IMR-90 (cell line): ENCODE measurements at regions not wholly inside any gene's neighbourhood (a gene's known extent, or its start where the extent isn't known, plus 50 kb on each side); places are given as distances from the start of the nearest gene placed in this dataset.

ENCODE experiments used
- ATAC-seq: fragments of 200-7000 bp; cut with Tn5 transposase; 2 replicates; pipeline ENCODE4 v1.9.1; 2020; ENCODE audit warnings: low read depth, mild to moderate bottlenecking, moderate library complexity
- BruUV-seq: library from RNA; stranded (reverse); fragments of 400-500 nt; replicated peaks from 2 replicates; lab custom pipeline; 2021; lab: Mats Ljungman, UMichigan
- CTCF ChIA-PET: fragments of 300-600 bp; formaldehyde crosslinking; extraction: SDS; loops from one replicate; lab custom pipeline; 2021; ENCODE audit warnings: antibody characterized with exemption; lab: Yijun Ruan, JAX
- POLR2A ChIA-PET: fragments of 300-600 bp; sonication (Branson Sonifier 250); formaldehyde crosslinking; loops from one replicate; lab custom pipeline; 2022; ENCODE audit warnings: antibody characterized with exemption; ENCODE audit not compliant: unreplicated experiment; lab: Charles Lee
- DNase-seq: peaks from one replicate; pipeline ENCODE4 v3.0.0; 2013
- H2AFZ ChIP-seq: replicated peaks from 2 replicates; pipeline ENCODE3; 2013; ENCODE audit warnings: low read length, mild to moderate bottlenecking; ENCODE audit not compliant: poor library complexity
- H2AK5ac ChIP-seq: 2 replicates; pipeline ENCODE4 v1.6.1; 2013; ENCODE audit warnings: low read depth, low read length, inconsistent platforms
- H2AK9ac ChIP-seq: replicated peaks from 2 replicates; pipeline ENCODE3; 2013; ENCODE audit warnings: mild to moderate bottlenecking, low read depth, low read length, moderate library complexity; ENCODE audit not compliant: poor library complexity
- H2BK120ac ChIP-seq: 2 replicates; pipeline ENCODE4 v1.6.1; 2013; ENCODE audit warnings: low read depth, low read length, inconsistent platforms
- H2BK15ac ChIP-seq: 3 replicates; pipeline ENCODE4 v1.6.1; 2013; ENCODE audit warnings: low read depth, low read length, inconsistent platforms
- H2BK20ac ChIP-seq: 2 replicates; pipeline ENCODE4 v1.6.1; 2013; ENCODE audit warnings: low read depth, mild to moderate bottlenecking, inconsistent platforms, low read length, moderate library complexity
- H2BK5ac ChIP-seq: 2 replicates; pipeline ENCODE4 v1.6.1; 2013; ENCODE audit warnings: mild to moderate bottlenecking, low read depth, low read length, inconsistent platforms; ENCODE audit not compliant: poor library complexity, severe bottlenecking
- H3K14ac ChIP-seq: replicated peaks from 2 replicates; pipeline ENCODE4 v1.6.1; 2013; ENCODE audit warnings: low read depth, low read length, inconsistent platforms
- H3K18ac ChIP-seq: 2 replicates; pipeline ENCODE4 v1.6.1; 2013; ENCODE audit warnings: low read depth, low read length, control low read depth
- H3K23ac ChIP-seq: 2 replicates; pipeline ENCODE4 v1.6.1; 2013; ENCODE audit warnings: low read depth, low read length, inconsistent platforms
- H3K27ac ChIP-seq: 2 replicates; pipeline ENCODE4 v1.5.1; 2013; ENCODE audit warnings: mild to moderate bottlenecking, control low read depth, low read length; ENCODE audit not compliant: insufficient read depth
- H3K27me3 ChIP-seq: 2 replicates; pipeline ENCODE4 v1.6.1; 2013; ENCODE audit warnings: low read length; ENCODE audit not compliant: control insufficient read depth, insufficient read depth
- H3K36me3 ChIP-seq: 2 replicates; pipeline ENCODE4 v1.6.1; 2013; ENCODE audit warnings: low read length, mixed read lengths; ENCODE audit not compliant: control insufficient read depth, insufficient read depth
- H3K4ac ChIP-seq: 2 replicates; pipeline ENCODE4 v1.6.1; 2013; ENCODE audit warnings: low read depth, low read length, inconsistent platforms
- H3K4me1 ChIP-seq: 2 replicates; pipeline ENCODE4 v1.6.1; 2013; ENCODE audit warnings: low read length, mixed read lengths; ENCODE audit not compliant: control insufficient read depth, insufficient read depth
- H3K4me2 ChIP-seq: 2 replicates; pipeline ENCODE4 v1.6.1; 2013; ENCODE audit warnings: low read depth, mild to moderate bottlenecking, control low read depth, low read length, moderate library complexity
- H3K4me3 ChIP-seq: 2 replicates; pipeline ENCODE4 v1.5.1; 2013; ENCODE audit warnings: low read depth, mild to moderate bottlenecking, control low read depth, low read length, moderate library complexity; ENCODE audit not compliant: insufficient read depth
- H3K56ac ChIP-seq: 2 replicates; pipeline ENCODE4 v1.6.1; 2013; ENCODE audit warnings: low read length, inconsistent platforms; ENCODE audit not compliant: insufficient read depth; ENCODE audit errors: extremely low read depth
- H3K79me1 ChIP-seq, 2 experiments: 2 replicates each; pipeline ENCODE4 v1.6.1; 2013; ENCODE audit warnings: low read length in 2 of 2, inconsistent platforms in 1 of 2, low read depth in 1 of 2
- H3K9ac ChIP-seq: 2 replicates; pipeline ENCODE4 v1.6.1; 2013; ENCODE audit warnings: low read depth, low read length, control low read depth
- H3K9me1 ChIP-seq: 2 replicates; pipeline ENCODE4 v1.6.1; 2013; ENCODE audit warnings: low read length, inconsistent platforms; ENCODE audit not compliant: insufficient read depth
- H3K9me3 ChIP-seq: 2 replicates; pipeline ENCODE4 v1.6.1; 2013; ENCODE audit warnings: low read length; ENCODE audit not compliant: control insufficient read depth, insufficient read depth
- H4K20me1 ChIP-seq: 2 replicates; pipeline ENCODE4 v1.6.1; 2013; ENCODE audit warnings: low read length, inconsistent platforms; ENCODE audit not compliant: insufficient read depth
- H4K5ac ChIP-seq: 2 replicates; pipeline ENCODE4 v1.6.1; 2013; ENCODE audit warnings: mild to moderate bottlenecking, low read depth, low read length, control low read depth
- H4K8ac ChIP-seq, 2 experiments: 2 replicates each; pipeline ENCODE4 v1.6.1; 2013; ENCODE audit warnings: low read depth in 2 of 2, low read length in 2 of 2, control low read depth in 1 of 2, inconsistent platforms in 1 of 2
- H4K91ac ChIP-seq: 2 replicates; pipeline ENCODE4 v1.6.1; 2013; ENCODE audit warnings: low read depth, low read length, inconsistent platforms; ENCODE audit not compliant: insufficient read depth
- CEBPB ChIP-seq: IDR thresholded peaks from 2 replicates; pipeline ENCODE4 v1.6.1; 2012; ENCODE audit warnings: low read depth, low read length, improper control_type of control experiment
- FOS ChIP-seq: fragments of 150-350 bp; IDR thresholded peaks from 2 replicates; pipeline ENCODE4 v1.6.1; 2016; ENCODE audit warnings: low read depth, low read length
- MAFK ChIP-seq: IDR thresholded peaks from 2 replicates; pipeline ENCODE4 v1.6.1; 2012; ENCODE audit warnings: low read depth, low read length, improper control_type of control experiment
- MAZ ChIP-seq: IDR thresholded peaks from 2 replicates; pipeline ENCODE4 v1.6.1; 2012; ENCODE audit warnings: low read depth, mild to moderate bottlenecking, low read length, improper control_type of control experiment, moderate library complexity, borderline replicate concordance
- POLR2A ChIP-seq: IDR thresholded peaks from 2 replicates; pipeline ENCODE4 v1.6.1; 2012; ENCODE audit warnings: mild to moderate bottlenecking, low read depth, low read length
- RCOR1 ChIP-seq: IDR thresholded peaks from 2 replicates; pipeline ENCODE4 v1.6.1; 2012; ENCODE audit warnings: mild to moderate bottlenecking, low read length, improper control_type of control experiment; ENCODE audit not compliant: insufficient replicate concordance
- WGBS, 2 experiments: methylation state at CpG; one replicate each; pipeline versions ENCODE4 v1.1.5 to v1.1.7; 2013; ENCODE audit warnings: missing lambda C conversion rate in 2 of 2; ENCODE audit not compliant: insufficient read length in 1 of 2; ENCODE audit errors: extremely low coverage in 2 of 2; 5-methylcytosine and 5-hydroxymethylcytosine counted together
- dilution Hi-C: fragments of 300-500 bp; cut with HindIII; formaldehyde crosslinking; loops from one replicate; pipeline ENCODE4 v1.14.3; 2018; ENCODE audit warnings: low sequenced_read_pairs; ENCODE audit not compliant: unreplicated experiment
- in situ Hi-C: fragments of 300-500 bp; cut with MboI; formaldehyde crosslinking; loops from 3 replicates; pipeline ENCODE4 v1.14.3; 2019; ENCODE audit warnings: low sequenced_read_pairs, inconsistent platforms, mixed read lengths
- intact Hi-C: fragments of 100-400 bp; cut with micrococcal nuclease; formaldehyde crosslinking; loops from 2 replicates; pipeline ENCODE4 v1.10.0; 2022
- TF ChIP-seq, protein P1 (sequence below): fragments of 150-350 bp; IDR thresholded peaks from 2 replicates; pipeline ENCODE4 v1.6.1; 2016; ENCODE audit warnings: low read depth, mild to moderate bottlenecking, low read length, moderate library complexity, borderline replicate concordance

DNA sequence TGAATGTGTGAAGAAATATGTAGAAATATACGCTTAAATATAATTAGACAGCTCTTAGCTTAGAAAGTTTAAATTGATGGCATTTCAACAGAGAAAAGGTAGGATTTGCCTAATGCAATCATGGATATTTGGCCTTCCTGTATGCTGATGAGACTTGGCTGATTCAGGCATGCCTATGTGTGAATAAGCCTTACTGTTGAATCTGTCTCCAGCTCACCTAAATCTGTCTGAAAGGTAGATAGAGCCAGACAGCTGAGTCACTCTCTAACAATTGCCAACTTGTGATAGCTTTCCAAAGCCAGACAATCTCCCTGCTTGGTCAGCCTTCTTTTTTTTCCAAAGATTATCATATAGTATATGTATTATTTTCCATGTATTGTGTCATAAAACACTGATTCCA is 92.8 kb upstream of the FLRT2 start:
- Histone ChIP-seq H3K4me2 (no peak overlapping the region), H3K23ac (no peak overlapping the region), H3K9ac (no peak overlapping the region), H3K27me3 (no peaks in the 10 kb centered on the region), H2AK9ac (no peak overlapping the region), H3K27ac (no peak overlapping the region), H4K91ac (no peak overlapping the region), H3K56ac (no peak overlapping the region), H2BK120ac (no peak overlapping the region), H3K4me1 (no peaks in the 10 kb centered on the region; the same call in 1 of the 2 replicates), H3K4ac (no peak overlapping the region), H3K18ac (no peak overlapping the region), H2BK20ac (no peak overlapping the region), H2AK5ac (no peak overlapping the region), H2BK5ac (no peak overlapping the region), H3K36me3 (no peaks in the 10 kb centered on the region), H3K9me3 (no peaks in the 10 kb centered on the region), H3K4me3 (no peak overlapping the region), H3K79me1 (no peaks in the 10 kb centered on the region), H4K8ac (no peak overlapping the region), H3K14ac (no peak overlapping the region), H4K5ac (no peak overlapping the region), H2AFZ (no peak overlapping the region), H3K9me1 (no peaks in the 10 kb centered on the region), H4K20me1 (no peaks in the 10 kb centered on the region), H2BK15ac (no peak overlapping the region)
- ATAC-seq (peak; percentile 17; the same call in 1 of the 2 replicates), DNase-seq (peak; percentile 80)
- intact Hi-C loops: no loop called here
- POLR2A ChIA-PET: no interaction called here
- TF ChIP-seq POLR2A (no peak), MAFK (peak; percentile 19; the same call in 1 of the 2 replicates), RCOR1 (no peak), FOS (peak; percentile 51; the same call in 1 of the 2 replicates), MAZ (no peak), CEBPB (peak; percentile 21; the same call in 1 of the 2 replicates)
- TF ChIP-seq, protein P1, sequence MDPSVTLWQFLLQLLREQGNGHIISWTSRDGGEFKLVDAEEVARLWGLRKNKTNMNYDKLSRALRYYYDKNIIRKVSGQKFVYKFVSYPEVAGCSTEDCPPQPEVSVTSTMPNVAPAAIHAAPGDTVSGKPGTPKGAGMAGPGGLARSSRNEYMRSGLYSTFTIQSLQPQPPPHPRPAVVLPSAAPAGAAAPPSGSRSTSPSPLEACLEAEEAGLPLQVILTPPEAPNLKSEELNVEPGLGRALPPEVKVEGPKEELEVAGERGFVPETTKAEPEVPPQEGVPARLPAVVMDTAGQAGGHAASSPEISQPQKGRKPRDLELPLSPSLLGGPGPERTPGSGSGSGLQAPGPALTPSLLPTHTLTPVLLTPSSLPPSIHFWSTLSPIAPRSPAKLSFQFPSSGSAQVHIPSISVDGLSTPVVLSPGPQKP: no peak
- CTCF ChIA-PET: interaction anchor here (1.2 to 1.8 kb wide), 3 partner anchors 11 to 50 kb away, joined by 3 read pairs; no protein-coding TSS in a partner anchor
- 60% methylated on average over 1 of the region's 1 CpG; no CpG with 5 or more reads in 1 of the 2 experiments for WGBS, 2 experiments
- in situ Hi-C loops: no loop called here
- no TSS peak for BruUV-seq
- dilution Hi-C loops: no loop called here
